NCI-H524 treated with DMSO at 0.1 percent for 48 hours (cell line): ENCODE measurements at regions not wholly inside any gene's neighbourhood (a gene's known extent, or its start where the extent isn't known, plus 50 kb on each side); places are given as distances from the start of the nearest gene placed in this dataset.

Source experiments
- DNase-seq: peaks from one replicate; lab custom pipeline; 2025; lab: John Stamatoyannopoulos, UW

GRCh38 chr1:232276651-232277050 is 353.3 kb downstream of the SIPA1L2 start:
- DNase-seq: no peak

GRCh38 chr1:232274999-232275710 is 354.8 kb downstream of the SIPA1L2 start:
- no peak for DNase-seq

- no peak for DNase-seq
Measured at GRCh38 chr1:232274236-232274855, 355.6 kb downstream of the SIPA1L2 start.

- no peak for DNase-seq
Measured at GRCh38 chr1:232273011-232273410, 356.9 kb downstream of the SIPA1L2 start.

GRCh38 chr1:232271991-232272589 is 357.8 kb downstream of the SIPA1L2 start:
- DNase-seq: no peak

GRCh38 chr1:232271299-232271698 is 358.6 kb downstream of the SIPA1L2 start:
- no peak for DNase-seq

GRCh38 chr1:232269988-232270387 is 359.9 kb downstream of the SIPA1L2 start:
- no peak for DNase-seq

GRCh38 chr1:232267837-232268598 is 361.9 kb downstream of the SIPA1L2 start:
- no peak for DNase-seq

- no peak for DNase-seq
Measured at GRCh38 chr1:232267092-232267836, 362.7 kb downstream of the SIPA1L2 start.

- DNase-seq: peak; percentile 31
Measured at GRCh38 chr1:232263452-232263851, 366.5 kb downstream of the SIPA1L2 start.

GRCh38 chr1:232262991-232263390 is 366.9 kb downstream of the SIPA1L2 start:
- DNase-seq: no peak

GRCh38 chr1:232260861-232261260 is 369.1 kb downstream of the SIPA1L2 start:
- no peak for DNase-seq

GRCh38 chr1:232260045-232260444 is 369.9 kb downstream of the SIPA1L2 start:
- DNase-seq: no peak

GRCh38 chr1:232259333-232259732 is 370.6 kb downstream of the SIPA1L2 start:
- no peak for DNase-seq

GRCh38 chr1:232252546-232253118 is 377.3 kb downstream of the SIPA1L2 start:
- no peak for DNase-seq

- peak; percentile 91 for DNase-seq
Measured at GRCh38 chr1:232250838-232251237, 379.1 kb downstream of the SIPA1L2 start.

- no peak for DNase-seq
Measured at GRCh38 chr1:232249861-232250777, 379.8 kb downstream of the SIPA1L2 start.

GRCh38 chr1:232249339-232249738 is 380.6 kb downstream of the SIPA1L2 start:
- no peak for DNase-seq

- no peak for DNase-seq
Measured at GRCh38 chr1:232248276-232248820, 381.6 kb downstream of the SIPA1L2 start.

GRCh38 chr1:232247669-232248068 is 382.3 kb downstream of the SIPA1L2 start:
- no peak for DNase-seq
